ENCODE measurements at regions not wholly inside any gene's neighbourhood (a gene's known extent, or its start where the extent isn't known, plus 50 kb on each side); places are given as distances from the start of the nearest gene placed in this dataset.

DNA sequence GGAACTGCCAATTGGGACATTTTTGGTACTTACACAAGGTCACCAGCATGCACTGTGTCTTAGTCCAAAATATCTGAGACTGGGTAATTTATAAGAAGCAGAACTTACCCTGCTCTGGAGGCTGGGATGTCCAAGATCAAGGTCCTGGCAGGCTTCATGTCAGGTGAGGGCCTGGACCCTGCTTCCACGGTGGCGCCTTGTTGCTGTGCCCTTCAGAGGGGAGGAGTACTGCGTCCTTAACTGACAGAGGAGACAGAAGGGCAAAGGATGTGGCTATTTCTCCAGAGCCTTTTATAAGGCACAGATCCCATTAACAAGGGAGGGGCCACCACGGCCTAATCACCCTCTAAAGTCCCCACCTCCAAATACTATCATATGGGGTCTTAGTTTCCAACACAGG, 178.9 kb downstream of the C16orf95 start:
- no peak overlapping the region for H3K27ac Mint-ChIP-seq
- H3K27me3 Mint-ChIP-seq (ENCODE audit: low read depth) = no peaks in the 10 kb centered on the region
- peaks cover 1% of the 10 kb centered on the region for H3K36me3 Mint-ChIP-seq
- TF ChIP-seq, protein P1, sequence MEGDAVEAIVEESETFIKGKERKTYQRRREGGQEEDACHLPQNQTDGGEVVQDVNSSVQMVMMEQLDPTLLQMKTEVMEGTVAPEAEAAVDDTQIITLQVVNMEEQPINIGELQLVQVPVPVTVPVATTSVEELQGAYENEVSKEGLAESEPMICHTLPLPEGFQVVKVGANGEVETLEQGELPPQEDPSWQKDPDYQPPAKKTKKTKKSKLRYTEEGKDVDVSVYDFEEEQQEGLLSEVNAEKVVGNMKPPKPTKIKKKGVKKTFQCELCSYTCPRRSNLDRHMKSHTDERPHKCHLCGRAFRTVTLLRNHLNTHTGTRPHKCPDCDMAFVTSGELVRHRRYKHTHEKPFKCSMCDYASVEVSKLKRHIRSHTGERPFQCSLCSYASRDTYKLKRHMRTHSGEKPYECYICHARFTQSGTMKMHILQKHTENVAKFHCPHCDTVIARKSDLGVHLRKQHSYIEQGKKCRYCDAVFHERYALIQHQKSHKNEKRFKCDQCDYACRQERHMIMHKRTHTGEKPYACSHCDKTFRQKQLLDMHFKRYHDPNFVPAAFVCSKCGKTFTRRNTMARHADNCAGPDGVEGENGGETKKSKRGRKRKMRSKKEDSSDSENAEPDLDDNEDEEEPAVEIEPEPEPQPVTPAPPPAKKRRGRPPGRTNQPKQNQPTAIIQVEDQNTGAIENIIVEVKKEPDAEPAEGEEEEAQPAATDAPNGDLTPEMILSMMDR (IDR thresholded peaks at IDR 0.05; ENCODE audit: unreplicated experiment) = no peak
- peaks cover 16% of the 10 kb centered on the region for H3K9me3 Mint-ChIP-seq
- H3K4me1 Mint-ChIP-seq = no peaks in the 10 kb centered on the region
- no peak overlapping the region for H3K4me3 Mint-ChIP-seq
- no peak for DNase-seq (ENCODE audit: low spot score in 2 of 2, unreplicated experiment in 2 of 2)

DNA sequence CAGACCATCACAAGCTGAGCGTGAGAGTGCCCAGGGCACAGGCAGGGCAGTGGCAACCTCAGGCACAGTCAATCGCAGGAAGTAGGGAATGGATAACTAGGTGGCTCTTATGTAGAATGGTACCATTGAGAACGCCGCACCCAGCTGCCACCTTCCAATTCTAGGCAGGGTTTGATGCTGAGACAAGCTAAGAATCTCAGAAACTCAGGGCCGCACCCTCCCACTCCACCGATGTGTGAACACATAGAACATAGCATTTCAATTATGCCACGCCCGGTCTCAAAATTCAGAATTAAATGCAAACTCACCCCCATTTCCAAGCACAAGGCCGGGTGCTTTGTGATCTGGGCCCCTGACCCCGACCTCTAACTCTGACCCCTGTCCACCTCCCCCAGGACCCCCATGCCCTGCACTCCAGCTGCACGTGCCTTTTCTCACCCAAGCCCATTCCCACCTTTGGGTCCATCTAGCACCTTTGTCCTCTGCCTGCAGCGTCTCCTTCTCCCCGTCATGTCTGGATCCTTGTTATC, 178.4 kb downstream of the C16orf95 start:
- Mint-ChIP-seq H3K9me3 (peaks cover 16% of the 10 kb centered on the region), H3K27ac (no peak overlapping the region), H3K4me3 (no peak overlapping the region), H3K4me1 (no peaks in the 10 kb centered on the region), H3K27me3 (ENCODE audit: low read depth) (no peaks in the 10 kb centered on the region), H3K36me3 (peaks cover 1% of the 10 kb centered on the region)
- TF ChIP-seq, protein P1 (IDR thresholded peaks at IDR 0.05; ENCODE audit: unreplicated experiment) = no peak
- no peak for DNase-seq (ENCODE audit: low spot score in 2 of 2, unreplicated experiment in 2 of 2)

DNA sequence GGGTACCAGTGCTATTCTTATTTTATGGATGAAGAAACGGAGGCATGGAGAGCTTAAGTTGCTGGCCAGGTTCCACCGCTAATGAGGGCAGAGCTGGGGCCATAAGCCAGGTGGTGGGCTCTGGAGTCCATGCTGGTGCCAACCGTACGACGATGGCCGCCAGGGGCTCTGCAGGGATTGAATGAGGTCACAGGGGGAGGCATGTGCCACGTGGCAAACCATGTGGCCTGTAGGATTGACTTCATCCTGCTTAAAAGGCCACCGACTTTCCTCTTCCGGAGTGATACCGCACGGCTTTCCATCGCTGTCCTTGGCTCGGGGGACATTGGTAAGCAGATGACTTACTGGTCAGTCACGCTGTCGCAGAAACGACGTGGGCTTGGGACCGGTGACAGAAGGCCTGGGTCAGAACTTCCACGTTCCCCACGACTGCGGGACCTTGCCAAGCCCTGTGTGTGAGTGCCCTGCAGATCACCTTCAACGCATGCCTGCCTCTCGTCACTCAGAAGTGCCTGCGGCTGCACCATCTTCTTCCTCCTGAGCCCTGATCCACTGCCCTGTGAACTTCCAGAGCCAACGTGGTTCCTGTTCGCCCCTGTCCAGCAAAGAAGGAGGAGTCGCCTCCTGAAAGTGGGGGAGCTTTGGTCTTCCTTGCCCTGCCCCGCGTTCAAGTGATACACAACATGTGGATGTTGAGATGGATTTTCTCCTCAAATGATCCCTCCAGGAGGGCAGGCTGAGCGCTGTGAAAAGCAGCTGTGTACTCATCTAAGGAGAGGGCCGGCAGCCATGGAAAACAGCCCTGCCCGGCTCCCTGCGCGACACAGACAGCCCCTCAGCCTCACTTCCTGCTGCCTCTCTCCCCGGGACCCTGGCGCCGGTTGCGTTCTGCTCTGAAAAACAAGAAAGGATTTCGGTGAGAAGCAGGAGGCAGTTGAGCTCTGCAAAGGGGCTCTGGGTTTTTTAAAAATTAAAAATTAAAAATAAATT, 176.7 kb downstream of the C16orf95 start:
- no peak overlapping the region for H3K27ac Mint-ChIP-seq
- no peak overlapping the region for H3K4me3 Mint-ChIP-seq
- H3K27me3 Mint-ChIP-seq (ENCODE audit: low read depth) = no peaks in the 10 kb centered on the region
- TF ChIP-seq, protein P1 (IDR thresholded peaks at IDR 0.05; ENCODE audit: unreplicated experiment) = no peak
- peaks cover 16% of the 10 kb centered on the region for H3K9me3 Mint-ChIP-seq
- DNase-seq (ENCODE audit: low spot score in 2 of 2, unreplicated experiment in 2 of 2) = no peak
- no peaks in the 10 kb centered on the region for H3K4me1 Mint-ChIP-seq
- H3K36me3 Mint-ChIP-seq = peaks cover 1% of the 10 kb centered on the region

DNA sequence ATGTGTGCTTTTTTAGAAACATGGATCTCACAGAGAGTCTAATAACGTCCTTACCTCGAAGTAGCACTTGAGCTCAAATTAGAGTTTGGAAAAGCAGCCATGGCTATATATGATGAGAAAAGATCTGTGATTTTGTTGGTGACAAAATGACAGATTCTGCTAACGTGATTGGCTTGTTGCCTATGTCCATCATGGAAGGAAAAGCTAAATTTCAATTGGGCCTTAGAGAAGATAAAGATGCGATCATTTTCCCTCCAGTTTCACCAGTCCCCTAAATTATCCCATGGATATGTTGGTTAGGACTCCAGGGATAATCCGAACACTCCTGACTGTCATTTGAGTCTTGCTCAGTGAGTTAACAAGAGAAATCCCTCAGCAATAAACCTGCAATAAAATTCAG, 175.8 kb downstream of the C16orf95 start:
- Mint-ChIP-seq H3K27ac (no peak overlapping the region), H3K4me1 (no peaks in the 10 kb centered on the region), H3K4me3 (no peak overlapping the region), H3K36me3 (peaks cover 1% of the 10 kb centered on the region), H3K27me3 (ENCODE audit: low read depth) (no peaks in the 10 kb centered on the region), H3K9me3 (peaks cover 16% of the 10 kb centered on the region)
- TF ChIP-seq, protein P1 (IDR thresholded peaks at IDR 0.05; ENCODE audit: unreplicated experiment) = no peak
- no peak for DNase-seq (ENCODE audit: low spot score in 2 of 2, unreplicated experiment in 2 of 2)

DNA sequence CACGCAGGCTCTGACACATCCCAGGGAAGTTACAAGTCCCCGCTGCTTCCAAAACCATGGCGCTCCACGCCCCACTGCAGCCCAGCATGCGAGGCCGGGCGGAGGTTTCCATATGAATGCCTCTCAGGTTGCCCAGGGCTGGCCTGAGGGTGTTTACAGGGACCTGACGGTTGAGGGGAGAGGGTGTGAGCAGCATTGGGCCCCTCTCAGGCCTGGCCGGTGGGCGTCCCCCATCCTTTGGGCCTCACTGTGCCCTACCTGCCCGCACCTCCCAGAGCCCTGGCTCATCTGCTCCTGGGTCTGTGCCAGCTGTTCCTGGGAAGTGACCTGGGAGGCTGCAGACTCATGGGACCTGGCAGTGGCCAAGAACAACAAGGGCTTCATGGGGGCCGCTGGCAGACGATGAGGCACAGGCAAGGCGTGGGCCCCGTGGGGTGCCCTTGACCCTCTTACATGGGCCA, 173.5 kb downstream of the C16orf95 start:
- H3K9me3 Mint-ChIP-seq = peaks cover 6% of the 10 kb centered on the region
- H3K27me3 Mint-ChIP-seq (ENCODE audit: low read depth) = no peaks in the 10 kb centered on the region
- no peak overlapping the region for H3K27ac Mint-ChIP-seq
- TF ChIP-seq, protein P1 (IDR thresholded peaks at IDR 0.05; ENCODE audit: unreplicated experiment) = no peak
- no peaks in the 10 kb centered on the region for H3K36me3 Mint-ChIP-seq
- no peak for DNase-seq (ENCODE audit: low spot score in 2 of 2, unreplicated experiment in 2 of 2)
- H3K4me1 Mint-ChIP-seq = no peaks in the 10 kb centered on the region
- no peak overlapping the region for H3K4me3 Mint-ChIP-seq
